Peyer's patch (tissue), 4 donors: ENCODE measurements at regions not wholly inside any gene's neighbourhood (a gene's known extent, or its start where the extent isn't known, plus 50 kb on each side); places are given as distances from the start of the nearest gene placed in this dataset.

Source experiments
- POLR2A ChIP-seq, 2 donors: fragments of 450-650 bp; IDR thresholded peaks; one replicate each; pipeline ENCODE4 v1.5.1; 2017; ENCODE audit warnings: antibody characterized with exemption in 2 of 2, mild to moderate bottlenecking in 2 of 2, moderate library complexity in 2 of 2
- TF ChIP-seq, protein P1 (sequence below), 6 experiments: fragments of 450-650 bp in 4 of 6; fragments of 200-600 bp in 2 of 6; sonication (generic) in 1 of 6; IDR thresholded peaks; one replicate each; pipeline ENCODE4 v1.5.1; 2017 to 2019; ENCODE audit warnings: antibody characterized with exemption in 6 of 6, mild to moderate bottlenecking in 3 of 6, moderate library complexity in 1 of 6

DNA sequence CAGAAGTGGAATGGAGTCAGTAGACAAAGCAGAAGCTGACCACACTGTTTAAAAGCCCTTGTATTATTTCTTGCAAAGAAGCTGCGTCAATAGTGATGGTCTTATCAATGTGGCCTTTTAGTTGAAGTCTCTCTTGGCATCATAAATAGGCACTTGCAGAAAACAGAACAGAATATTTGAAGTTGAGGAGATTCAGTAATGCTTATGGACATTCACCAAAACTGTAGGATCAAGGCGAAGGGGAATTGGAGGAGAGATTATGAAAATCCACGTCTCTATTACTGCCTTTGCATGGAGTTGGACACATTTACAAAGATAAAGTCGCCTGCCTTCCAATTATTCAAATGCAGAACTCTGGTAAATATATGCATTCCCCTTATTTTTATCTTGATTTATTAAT, 1482.8 kb downstream of the EFNB2 start:
- TF ChIP-seq POLR2A (IDR thresholded peaks at IDR 0.05), result no peak
- TF ChIP-seq, protein P1, sequence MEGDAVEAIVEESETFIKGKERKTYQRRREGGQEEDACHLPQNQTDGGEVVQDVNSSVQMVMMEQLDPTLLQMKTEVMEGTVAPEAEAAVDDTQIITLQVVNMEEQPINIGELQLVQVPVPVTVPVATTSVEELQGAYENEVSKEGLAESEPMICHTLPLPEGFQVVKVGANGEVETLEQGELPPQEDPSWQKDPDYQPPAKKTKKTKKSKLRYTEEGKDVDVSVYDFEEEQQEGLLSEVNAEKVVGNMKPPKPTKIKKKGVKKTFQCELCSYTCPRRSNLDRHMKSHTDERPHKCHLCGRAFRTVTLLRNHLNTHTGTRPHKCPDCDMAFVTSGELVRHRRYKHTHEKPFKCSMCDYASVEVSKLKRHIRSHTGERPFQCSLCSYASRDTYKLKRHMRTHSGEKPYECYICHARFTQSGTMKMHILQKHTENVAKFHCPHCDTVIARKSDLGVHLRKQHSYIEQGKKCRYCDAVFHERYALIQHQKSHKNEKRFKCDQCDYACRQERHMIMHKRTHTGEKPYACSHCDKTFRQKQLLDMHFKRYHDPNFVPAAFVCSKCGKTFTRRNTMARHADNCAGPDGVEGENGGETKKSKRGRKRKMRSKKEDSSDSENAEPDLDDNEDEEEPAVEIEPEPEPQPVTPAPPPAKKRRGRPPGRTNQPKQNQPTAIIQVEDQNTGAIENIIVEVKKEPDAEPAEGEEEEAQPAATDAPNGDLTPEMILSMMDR (IDR thresholded peaks at IDR 0.05), result no peak
